ENCODE measurements at regions not wholly inside any gene's neighbourhood (a gene's known extent, or its start where the extent isn't known, plus 50 kb on each side); places are given as distances from the start of the nearest gene placed in this dataset.

- TF ChIP-seq CTCF (IDR thresholded peaks at IDR 0.05) (no peak), POLR2AphosphoS5 (IDR thresholded peaks at IDR 0.05) (no peak), EP300 (IDR thresholded peaks at IDR 0.05) (no peak)
These were observed 1207.1 kb downstream of the PCDH17 start for GRCh38 chr13:58838615-58839014.

Measured in sigmoid colon (tissue), 4 donors.